Type B pancreatic cell (in vitro differentiated cells): ENCODE measurements at regions not wholly inside any gene's neighbourhood (a gene's known extent, or its start where the extent isn't known, plus 50 kb on each side); places are given as distances from the start of the nearest gene placed in this dataset.

Experiments
- DNase-seq: peaks from one replicate; pipeline ENCODE4 v3.0.0; 2021; ENCODE audit warnings: mixed read lengths; ENCODE audit not compliant: unreplicated experiment; ENCODE audit errors: extremely low spot score
- H3K27ac Mint-ChIP-seq: 2 replicates; pipeline ENCODE4 v1.8.0; 2021; ENCODE audit warnings: mild to moderate bottlenecking, mixed read lengths
- H3K27me3 Mint-ChIP-seq: 2 replicates; pipeline ENCODE4 v1.8.0; 2021; ENCODE audit warnings: mixed read lengths
- H3K36me3 Mint-ChIP-seq: 2 replicates; pipeline ENCODE4 v1.8.0; 2021; ENCODE audit warnings: mixed read lengths
- H3K4me1 Mint-ChIP-seq: one replicate; pipeline ENCODE4 v1.8.0; 2021; ENCODE audit warnings: mixed read lengths; ENCODE audit not compliant: unreplicated experiment
- H3K4me3 Mint-ChIP-seq: 2 replicates; pipeline ENCODE4 v1.8.0; 2021; ENCODE audit warnings: mild to moderate bottlenecking, mixed read lengths
- H3K9me3 Mint-ChIP-seq: 2 replicates; pipeline ENCODE4 v1.8.0; 2021; ENCODE audit warnings: mixed read lengths
- CTCF ChIP-seq: fragments of 200-600 bp; sonication (generic); conservative IDR thresholded peaks from 2 replicates; pipeline ENCODE4 v1.5.0; 2021; ENCODE audit warnings: antibody characterized with exemption, mild to moderate bottlenecking

GRCh38 chr4:114458728-114459127 is 139.9 kb upstream of the UGT8 start:
- no peaks in the 10 kb centered on the region for H3K36me3 Mint-ChIP-seq
- H3K4me1 Mint-ChIP-seq: no peaks in the 10 kb centered on the region
- H3K9me3 Mint-ChIP-seq: no peaks in the 10 kb centered on the region
- TF ChIP-seq CTCF: no peak
- no peak for DNase-seq
- no peaks in the 10 kb centered on the region for H3K27me3 Mint-ChIP-seq
- H3K27ac Mint-ChIP-seq: no peak overlapping the region
- H3K4me3 Mint-ChIP-seq: no peak overlapping the region

- H3K4me1 Mint-ChIP-seq: no peaks in the 10 kb centered on the region
- no peak for TF ChIP-seq CTCF
- H3K27me3 Mint-ChIP-seq: no peaks in the 10 kb centered on the region
- no peak for DNase-seq
- H3K36me3 Mint-ChIP-seq: no peaks in the 10 kb centered on the region
- no peaks in the 10 kb centered on the region for H3K9me3 Mint-ChIP-seq
- no peak overlapping the region for H3K27ac Mint-ChIP-seq
- no peak overlapping the region for H3K4me3 Mint-ChIP-seq
Observed at GRCh38 chr4:114464726-114465272, 133.8 kb upstream of the UGT8 start.

GRCh38 chr4:114465766-114466165 is 132.8 kb upstream of the UGT8 start:
- no peak for DNase-seq
- Mint-ChIP-seq H3K27me3 (no peaks in the 10 kb centered on the region), H3K27ac (no peak overlapping the region), H3K36me3 (no peaks in the 10 kb centered on the region), H3K9me3 (no peaks in the 10 kb centered on the region), H3K4me1 (no peaks in the 10 kb centered on the region), H3K4me3 (no peak overlapping the region)
- TF ChIP-seq CTCF: no peak

- DNase-seq: no peak
- no peaks in the 10 kb centered on the region for H3K27me3 Mint-ChIP-seq
- no peaks in the 10 kb centered on the region for H3K9me3 Mint-ChIP-seq
- H3K4me3 Mint-ChIP-seq: no peak overlapping the region
- H3K4me1 Mint-ChIP-seq: no peaks in the 10 kb centered on the region
- no peak for TF ChIP-seq CTCF
- H3K36me3 Mint-ChIP-seq: no peaks in the 10 kb centered on the region
- no peak overlapping the region for H3K27ac Mint-ChIP-seq
Observed at GRCh38 chr4:114466299-114466698, 132.3 kb upstream of the UGT8 start.

- DNase-seq: no peak
- Mint-ChIP-seq H3K36me3 (no peaks in the 10 kb centered on the region), H3K9me3 (no peaks in the 10 kb centered on the region), H3K27ac (no peak overlapping the region), H3K4me1 (no peaks in the 10 kb centered on the region), H3K27me3 (no peaks in the 10 kb centered on the region), H3K4me3 (no peak overlapping the region)
- TF ChIP-seq CTCF: no peak
Observed at GRCh38 chr4:114472269-114473032, 126.2 kb upstream of the UGT8 start.
